ENCODE measurements at regions not wholly inside any gene's neighbourhood (a gene's known extent, or its start where the extent isn't known, plus 50 kb on each side); places are given as distances from the start of the nearest gene placed in this dataset.

GRCh38 chr6:105814745-105815536, 271.2 kb upstream of the PRDM1 start:
- no peak for DNase-seq (ENCODE audit: low read depth)

- DNase-seq (ENCODE audit: low read depth): no peak
Observed at GRCh38 chr6:105810922-105811482, 275.1 kb upstream of the PRDM1 start.

- DNase-seq (ENCODE audit: low read depth): peak; percentile 42
Observed at GRCh38 chr6:105810105-105810921, 275.8 kb upstream of the PRDM1 start.

GRCh38 chr6:105808571-105808970, 277.6 kb upstream of the PRDM1 start:
- no peak for DNase-seq (ENCODE audit: low read depth)

- no peak for DNase-seq (ENCODE audit: low read depth)
Observed at GRCh38 chr6:105807905-105808304, 278.2 kb upstream of the PRDM1 start.

GRCh38 chr6:105806486-105806920, 279.6 kb upstream of the PRDM1 start:
- no peak for DNase-seq (ENCODE audit: low read depth)

GRCh38 chr6:105805501-105806023, 280.6 kb upstream of the PRDM1 start:
- DNase-seq (ENCODE audit: low read depth): no peak

GRCh38 chr6:105804424-105804823, 281.7 kb upstream of the PRDM1 start:
- DNase-seq (ENCODE audit: low read depth): no peak

- DNase-seq (ENCODE audit: low read depth): no peak
Observed at GRCh38 chr6:105804000-105804399, 282.1 kb upstream of the PRDM1 start.

GRCh38 chr6:105803442-105803841, 282.7 kb upstream of the PRDM1 start:
- DNase-seq (ENCODE audit: low read depth): no peak

- no peak for DNase-seq (ENCODE audit: low read depth)
Observed at GRCh38 chr6:105802703-105803102, 283.4 kb upstream of the PRDM1 start.

- no peak for DNase-seq (ENCODE audit: low read depth)
Observed at GRCh38 chr6:105800871-105801270, 285.3 kb upstream of the PRDM1 start.

GRCh38 chr6:105800398-105800797, 285.7 kb upstream of the PRDM1 start:
- no peak for DNase-seq (ENCODE audit: low read depth)

GRCh38 chr6:105799056-105799455, 287.1 kb upstream of the PRDM1 start:
- no peak for DNase-seq (ENCODE audit: low read depth)

GRCh38 chr6:105797983-105798453, 288.1 kb upstream of the PRDM1 start:
- DNase-seq (ENCODE audit: low read depth): no peak

GRCh38 chr6:105797286-105797979, 288.7 kb upstream of the PRDM1 start:
- DNase-seq (ENCODE audit: low read depth): no peak

GRCh38 chr6:105795913-105796517, 290.1 kb upstream of the PRDM1 start:
- no peak for DNase-seq (ENCODE audit: low read depth)

- no peak for DNase-seq (ENCODE audit: low read depth)
Observed at GRCh38 chr6:105795366-105795765, 290.8 kb upstream of the PRDM1 start.

- no peak for DNase-seq (ENCODE audit: low read depth)
Observed at GRCh38 chr6:105794870-105795269, 291.3 kb upstream of the PRDM1 start.

GRCh38 chr6:105794239-105794638, 291.9 kb upstream of the PRDM1 start:
- no peak for DNase-seq (ENCODE audit: low read depth)

- DNase-seq (ENCODE audit: low read depth): no peak
Observed at GRCh38 chr6:105793130-105793529, 293.0 kb upstream of the PRDM1 start.

Data from activated T-cell treated with anti-CD3 and anti-CD28 coated beads for 48 hours (primary cell).